Stimulated activated CD8-positive, alpha-beta memory T cell treated with anti-CD3 and anti-CD28 coated beads, Interleukin-12 subunit alpha, Interleukin-12 subunit beta, amount 100 ng/mL, for 1 hour (primary cell): ENCODE measurements at regions not wholly inside any gene's neighbourhood (a gene's known extent, or its start where the extent isn't known, plus 50 kb on each side); places are given as distances from the start of the nearest gene placed in this dataset.

ENCODE experiments used
- DNase-seq: peaks from one replicate; pipeline ENCODE4 v3.0.0-alpha.2; 2020; ENCODE audit warnings: low read depth

DNA sequence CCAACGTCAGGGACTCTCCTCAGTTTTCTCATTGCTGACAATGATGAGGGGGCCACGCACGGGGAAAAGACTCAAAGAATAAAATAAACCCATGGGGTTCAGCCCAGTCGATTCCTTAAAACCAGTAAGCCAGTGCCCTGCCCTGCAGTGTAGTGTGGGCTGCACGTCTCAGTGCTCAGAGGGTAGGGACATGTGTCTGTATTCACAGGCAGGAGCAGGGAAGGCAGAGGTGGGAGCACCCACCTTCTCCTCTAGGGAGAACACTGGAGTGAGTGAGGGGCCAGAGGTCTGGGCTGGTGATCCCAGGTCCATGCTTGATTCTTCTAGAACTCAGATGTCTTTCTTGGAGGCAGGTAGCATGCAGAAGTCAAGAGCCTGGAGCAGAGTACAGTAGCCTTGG, 303.6 kb downstream of the MATN1 start:
- no peak for DNase-seq

DNA sequence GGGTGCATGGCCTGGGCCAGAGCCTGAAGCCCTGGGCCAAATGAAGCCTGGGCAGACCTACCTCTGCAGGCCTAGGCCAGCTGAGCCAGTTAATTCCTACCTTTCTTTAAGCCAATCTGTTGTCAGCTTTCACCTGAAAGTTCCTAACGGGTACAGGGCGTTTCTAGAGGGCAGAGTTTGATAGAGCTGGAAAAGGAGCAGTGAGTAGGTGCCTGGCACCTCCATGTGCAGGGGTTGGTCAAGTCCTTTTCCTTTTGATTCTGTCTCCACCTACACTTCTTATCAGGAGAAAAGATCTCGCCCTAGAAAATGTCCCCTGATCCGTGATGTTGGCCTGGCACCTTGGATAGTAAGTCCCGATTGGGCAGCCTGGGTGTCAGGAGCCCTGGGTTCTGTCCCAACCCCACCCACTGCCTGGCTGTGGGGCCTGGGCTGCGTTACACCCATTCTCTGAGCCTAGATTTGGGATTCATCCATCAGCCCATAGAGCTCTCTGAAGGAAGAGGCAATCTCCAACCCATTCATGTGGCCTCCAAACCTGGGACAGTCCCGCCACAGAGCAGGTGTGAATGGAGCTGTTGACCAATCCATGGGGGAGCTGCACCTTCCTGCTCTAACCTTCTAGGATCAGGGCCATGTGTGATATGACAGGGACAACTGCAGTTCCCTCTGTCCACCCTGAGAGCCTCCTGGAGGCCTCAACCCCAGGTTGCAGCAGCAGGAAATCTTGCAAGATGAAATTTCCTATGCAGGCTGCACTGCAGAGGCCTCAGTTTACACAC, 304.3 kb downstream of the MATN1 start:
- no peak for DNase-seq

DNA sequence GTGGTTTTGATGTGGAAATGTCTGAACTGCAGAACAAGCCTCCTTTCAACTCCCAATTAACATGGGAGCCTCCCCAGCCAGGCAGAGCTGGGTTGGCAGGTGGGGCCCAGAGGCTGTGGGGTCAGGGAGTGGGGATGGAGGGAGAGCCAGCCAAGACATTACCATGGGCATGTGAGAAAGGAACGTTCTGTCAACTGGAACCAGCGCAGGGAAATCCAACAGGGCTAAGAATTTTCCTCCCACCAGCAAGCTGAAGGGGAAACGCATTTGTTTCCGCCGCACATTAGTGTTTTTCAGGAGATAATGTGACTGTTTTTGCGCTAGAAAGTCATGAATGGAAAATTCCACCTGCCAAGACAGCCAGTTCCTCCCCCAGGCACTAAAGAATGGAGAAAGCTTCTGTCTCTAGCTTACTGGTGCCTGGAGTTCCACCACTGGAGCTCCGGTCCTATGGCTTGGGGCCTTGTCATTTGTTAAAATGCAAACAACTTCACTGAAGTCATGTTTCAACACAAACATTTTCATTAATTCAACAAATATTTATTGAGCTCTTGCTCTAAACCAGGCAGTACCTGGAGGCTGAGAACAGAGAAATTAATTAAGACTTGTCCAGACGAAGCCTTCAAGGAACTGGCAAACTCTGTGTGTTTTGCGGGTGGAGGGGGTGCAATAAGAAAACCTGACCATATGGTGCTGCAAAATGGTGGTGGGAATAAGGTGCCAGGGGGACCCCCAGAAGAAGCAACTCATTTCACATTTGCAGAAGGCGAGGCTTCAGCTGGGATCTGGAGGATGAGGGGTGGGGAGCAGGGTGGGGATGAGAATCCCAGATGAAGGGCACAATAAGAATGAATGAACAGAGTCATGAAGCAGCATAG, 305.1 kb downstream of the MATN1 start:
- no peak for DNase-seq

DNA sequence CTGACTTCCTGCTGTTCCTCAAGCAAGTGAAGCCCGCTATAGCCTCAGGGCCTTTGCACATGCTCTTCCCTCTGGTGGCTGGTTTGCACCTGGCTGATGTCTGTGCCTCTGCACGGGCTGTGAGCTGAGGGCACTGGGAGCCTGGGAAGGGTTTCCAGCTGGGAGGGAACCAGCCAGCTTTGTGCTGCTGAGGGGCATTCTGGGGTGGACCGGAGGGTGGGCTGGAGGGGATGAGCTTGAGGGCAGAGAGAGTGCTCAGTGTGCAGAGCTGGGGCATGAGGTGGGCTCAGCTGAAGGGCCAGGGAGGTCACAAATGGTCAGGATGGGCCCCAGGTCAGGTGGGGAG, 305.7 kb downstream of the MATN1 start:
- no peak for DNase-seq

DNA sequence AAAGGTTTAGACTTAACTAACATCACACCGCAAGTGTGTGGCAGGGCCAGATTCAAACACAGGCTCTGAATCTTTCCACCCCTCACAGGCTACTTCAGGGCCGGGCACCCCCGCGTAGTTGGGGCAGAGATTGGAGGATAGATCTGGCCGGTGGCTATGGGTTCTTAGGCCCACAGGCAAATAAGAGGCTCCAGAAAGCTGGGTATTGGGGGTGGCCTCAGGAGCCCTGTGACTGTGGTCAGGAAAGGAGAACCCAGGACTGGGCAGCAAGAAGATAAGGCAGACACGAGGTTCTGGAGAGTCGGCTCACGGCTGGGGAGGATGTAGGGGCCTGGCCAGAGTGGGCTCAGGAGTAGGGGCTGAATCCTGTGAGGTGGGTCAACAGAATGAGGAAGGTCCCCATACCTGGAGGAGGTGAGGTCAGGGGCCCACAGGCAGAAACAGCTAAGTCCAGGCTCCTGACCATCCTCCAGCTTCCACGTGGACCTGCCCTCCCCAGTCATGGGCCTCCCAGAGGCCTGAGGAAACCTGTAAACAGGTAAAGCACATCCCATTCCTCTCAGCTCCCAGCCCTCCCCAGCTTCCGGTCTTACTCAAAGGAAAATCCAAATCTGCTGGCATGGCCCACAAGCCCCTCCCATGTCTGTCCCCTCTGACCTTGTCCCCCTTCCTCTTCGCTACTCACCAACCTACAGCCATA, 306.2 kb downstream of the MATN1 start:
- DNase-seq, result no peak

DNA sequence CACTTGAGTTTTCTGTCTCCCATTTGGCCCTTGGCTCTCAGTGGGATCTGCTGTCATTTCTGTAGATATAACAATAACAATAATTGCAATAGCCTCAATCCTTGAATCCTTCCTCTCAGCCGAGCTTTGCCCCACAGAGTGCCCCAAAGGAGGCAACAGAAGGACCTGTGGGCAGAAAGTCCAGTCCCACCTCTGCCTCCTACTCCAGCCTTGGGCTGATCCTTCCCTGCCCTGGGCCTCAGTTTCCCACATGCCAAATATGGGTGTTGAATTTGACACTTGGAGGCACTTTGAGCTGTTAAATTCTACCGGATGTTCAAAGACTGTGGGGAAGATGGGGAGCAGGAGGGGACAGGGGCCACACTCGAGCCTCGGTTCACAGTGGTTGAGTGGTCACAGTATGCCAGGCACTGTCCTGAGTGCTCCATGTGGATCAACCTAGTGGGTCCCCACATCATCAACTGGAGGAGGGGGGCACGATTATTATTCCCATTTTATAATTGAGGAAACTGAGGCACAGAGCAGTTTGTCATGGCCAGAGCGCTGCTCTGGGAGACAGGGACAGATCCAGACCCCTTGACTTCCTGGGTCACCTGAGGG, 307.1 kb downstream of the MATN1 start:
- no peak for DNase-seq

DNA sequence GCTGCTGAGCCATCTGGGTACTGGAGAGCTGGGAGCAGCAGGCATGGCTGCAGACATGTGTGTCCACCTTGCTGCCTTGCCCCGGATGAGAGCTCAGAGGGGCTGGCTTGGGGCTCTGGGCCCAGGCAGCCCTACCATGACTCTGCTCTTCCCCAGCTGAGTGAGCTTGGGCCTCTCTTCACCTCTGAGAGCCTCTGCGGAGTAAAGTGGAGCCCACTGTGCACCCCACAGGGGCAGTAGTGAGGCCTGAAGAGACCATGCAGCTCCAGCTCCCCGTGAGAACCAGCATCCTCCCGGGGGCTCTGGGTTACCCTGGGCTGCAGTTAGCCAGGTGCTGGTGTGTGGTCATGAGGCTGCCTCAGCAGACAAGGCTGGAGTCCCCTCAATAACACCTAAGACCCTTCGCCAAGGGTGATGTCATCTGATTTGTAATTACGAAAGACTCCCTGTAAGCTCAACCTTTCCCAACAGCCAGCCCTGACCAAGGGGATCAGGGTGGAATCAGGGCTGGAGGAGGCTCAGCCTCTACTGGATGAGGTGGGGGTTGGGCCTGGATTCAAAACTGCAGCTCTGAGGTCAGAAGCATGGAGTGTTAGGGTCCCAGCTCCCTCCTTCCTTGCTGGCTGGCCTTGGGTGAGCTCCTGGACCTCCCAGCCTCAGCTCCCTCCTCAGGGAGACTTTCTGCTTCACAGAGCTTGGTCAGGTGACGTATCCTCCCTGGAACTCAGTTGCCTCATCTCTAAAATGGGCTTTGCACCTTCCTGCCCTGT, 308.0 kb downstream of the MATN1 start:
- DNase-seq, result no peak

DNA sequence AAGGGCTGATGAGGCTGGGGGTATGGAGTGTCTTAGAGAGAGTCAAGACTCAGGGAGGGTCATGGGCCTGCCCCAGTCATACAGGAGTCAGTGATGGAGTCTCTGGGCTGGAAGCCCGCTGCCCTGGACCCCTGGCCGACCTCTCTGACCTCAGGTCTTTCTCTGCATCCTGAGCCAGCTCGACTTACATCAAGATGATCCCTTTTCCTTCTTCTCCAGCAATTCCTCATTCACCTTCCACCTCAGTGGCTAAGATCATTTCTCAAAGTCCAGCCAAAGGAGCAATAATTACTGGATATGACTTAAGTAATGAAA, 308.6 kb downstream of the MATN1 start:
- no peak for DNase-seq

DNA sequence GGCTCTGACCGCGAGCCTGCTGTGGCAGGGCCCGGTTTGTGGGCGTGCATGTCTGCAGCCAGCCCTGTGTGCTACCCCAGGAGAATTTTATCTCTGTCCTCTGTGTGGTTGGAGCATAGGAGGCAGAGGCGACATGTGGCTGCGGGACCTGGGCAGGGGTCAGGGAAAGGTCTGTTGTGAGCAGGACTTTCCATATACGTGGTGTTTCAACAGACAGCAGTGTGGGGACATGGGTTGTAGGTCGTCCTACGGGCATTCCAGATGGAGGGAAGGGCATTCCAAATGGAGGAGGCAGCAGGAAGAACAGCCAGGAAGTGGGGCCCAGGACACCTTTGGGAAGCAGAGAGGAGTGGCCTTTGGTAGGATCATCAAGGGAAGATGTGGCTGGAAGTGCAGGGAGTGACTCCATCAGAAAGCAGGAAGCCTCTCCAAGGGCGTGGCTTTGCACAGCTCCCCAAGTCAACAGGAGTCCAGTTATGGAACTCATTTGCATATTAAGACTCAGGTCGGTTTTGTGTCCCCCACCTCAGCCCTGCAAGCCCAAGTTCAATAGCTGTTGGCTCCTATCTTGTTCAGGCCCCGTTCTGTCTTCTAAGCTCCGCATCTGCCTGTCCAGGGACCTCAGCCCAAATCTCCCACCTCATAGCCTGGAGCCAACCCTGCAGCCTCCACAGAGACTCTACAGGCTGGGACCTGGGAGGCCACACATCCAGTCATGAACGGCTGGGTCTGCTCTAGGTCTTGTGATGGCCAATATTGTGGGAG, 309.1 kb downstream of the MATN1 start:
- DNase-seq, result no peak

DNA sequence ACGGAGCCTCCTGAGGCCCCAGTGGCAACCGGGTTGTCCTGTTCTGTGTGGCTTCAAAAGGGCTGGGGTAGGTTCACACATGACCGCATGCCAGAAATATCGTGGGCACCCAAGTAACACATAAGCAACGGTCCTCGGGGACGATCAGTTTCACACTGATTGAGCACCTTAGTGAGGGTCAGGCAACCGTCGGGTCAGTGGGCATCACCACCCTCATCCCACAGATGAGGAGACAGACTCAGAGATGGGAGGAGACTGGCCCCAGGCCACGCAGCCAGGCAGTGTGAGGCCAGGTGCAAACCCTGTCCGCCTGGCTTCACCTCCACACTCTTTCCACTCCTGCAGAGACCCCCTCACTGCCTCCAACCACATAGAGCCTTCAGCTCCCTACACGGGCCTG, 309.8 kb downstream of the MATN1 start:
- DNase-seq, result no peak

DNA sequence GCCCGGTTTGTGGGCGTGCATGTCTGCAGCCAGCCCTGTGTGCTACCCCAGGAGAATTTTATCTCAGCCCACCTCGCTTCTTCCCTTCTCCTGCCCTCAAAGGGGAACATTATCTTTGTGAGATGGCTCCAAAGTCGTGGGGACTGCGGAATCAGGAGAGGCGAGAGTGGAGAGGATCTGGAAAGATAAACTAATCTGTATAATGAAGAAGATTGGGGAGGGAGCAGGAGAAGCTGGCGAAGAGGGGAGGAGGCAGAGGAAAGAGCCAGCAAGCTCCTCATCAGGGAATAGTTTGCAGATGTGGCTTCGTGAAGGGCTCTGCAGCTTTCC, 310.3 kb downstream of the MATN1 start:
- no peak for DNase-seq

DNA sequence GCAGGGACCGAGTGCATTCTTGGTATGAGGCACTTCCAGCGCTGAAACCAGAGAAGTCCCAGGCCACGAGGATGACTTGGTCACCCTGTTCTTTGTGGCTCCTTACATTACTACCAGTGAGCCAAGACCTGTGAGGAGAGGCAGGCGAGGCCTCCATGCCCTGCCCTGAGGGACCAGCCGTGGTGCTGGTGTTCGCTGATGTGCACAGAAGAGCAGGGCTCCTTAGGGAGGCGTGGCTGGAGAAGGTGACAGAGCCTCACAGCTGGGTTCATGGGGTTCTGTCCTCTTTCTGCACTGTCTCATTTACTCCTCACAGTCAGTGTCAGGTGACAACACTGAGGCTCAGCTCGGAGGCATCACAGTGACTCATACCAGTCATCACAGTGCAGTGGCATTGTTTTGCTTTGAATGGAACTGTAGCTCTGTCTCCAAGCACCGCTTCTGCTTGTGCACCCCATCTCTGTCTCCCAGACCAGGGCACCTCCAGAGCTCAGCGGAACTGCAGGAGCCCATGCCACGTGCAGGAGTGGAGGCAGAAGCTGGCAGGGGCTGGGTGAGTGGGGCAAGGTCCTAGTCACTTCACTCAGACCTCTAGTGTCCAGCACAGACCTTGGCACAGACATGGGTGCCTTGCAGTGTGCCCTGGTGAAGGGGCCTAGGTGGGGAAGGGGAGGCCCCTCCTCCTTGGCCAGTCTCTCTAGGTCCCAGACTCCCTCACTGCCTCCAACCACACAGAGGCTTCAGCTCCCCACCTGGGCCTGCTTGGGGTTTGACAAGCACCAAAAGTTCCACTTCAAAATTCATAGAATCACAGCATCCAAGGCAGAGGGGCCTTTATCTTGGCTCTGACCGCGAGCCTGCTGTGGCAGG, 310.9 kb downstream of the MATN1 start:
- no peak for DNase-seq

DNA sequence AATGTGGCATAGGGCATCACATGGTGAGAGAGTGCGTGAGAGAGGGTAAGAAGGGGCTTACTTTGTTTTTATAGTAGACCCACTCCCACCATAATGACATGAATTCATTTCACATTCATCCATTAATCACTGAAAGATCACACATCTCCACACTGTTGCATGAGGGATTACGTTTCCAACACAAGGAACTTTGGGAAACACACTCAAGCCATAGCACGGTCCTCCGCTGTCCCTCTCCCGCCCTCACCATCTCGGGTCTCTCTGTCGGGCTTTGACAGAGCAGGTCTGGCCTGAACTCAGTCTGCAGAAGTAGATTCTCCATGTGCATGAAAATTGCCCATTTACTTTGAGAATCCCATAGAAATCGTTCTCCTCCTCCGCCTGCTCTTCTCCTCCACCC, 312.2 kb downstream of the MATN1 start:
- no peak for DNase-seq

DNA sequence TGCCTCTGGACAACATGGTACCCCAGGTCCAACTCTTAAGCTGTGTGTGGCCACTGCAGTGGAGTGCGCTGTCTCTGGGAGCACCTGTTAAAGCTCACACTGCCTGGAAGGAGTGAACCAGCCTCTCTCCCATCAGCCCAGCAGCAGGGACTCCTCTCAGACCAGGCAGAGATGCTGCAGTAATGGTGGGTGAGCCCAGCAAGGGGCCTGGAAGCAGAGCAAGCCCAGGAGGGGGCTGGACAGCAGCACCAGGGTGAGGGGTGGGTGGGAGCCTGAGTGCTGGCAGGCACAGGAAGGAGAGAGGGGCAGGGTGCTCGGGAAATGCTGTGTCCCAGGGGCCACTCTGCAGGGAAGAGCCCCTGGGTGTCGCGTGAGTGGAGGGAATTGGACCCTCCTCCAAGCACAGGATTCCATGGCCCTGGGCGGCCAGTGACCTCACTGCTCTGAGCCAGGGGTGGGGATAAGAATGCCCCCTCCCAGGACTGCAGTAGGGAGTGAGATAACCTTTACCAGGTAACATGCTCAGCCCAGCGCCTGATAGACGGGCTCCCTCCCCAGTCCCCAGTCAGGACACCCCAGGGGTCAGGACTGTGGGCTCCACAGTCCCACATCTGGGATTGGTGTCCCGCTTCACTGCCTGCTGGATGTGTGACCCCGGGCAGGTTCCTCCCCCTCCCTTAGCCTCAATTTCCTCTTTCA, 313.1 kb downstream of the MATN1 start:
- DNase-seq, result no peak

DNA sequence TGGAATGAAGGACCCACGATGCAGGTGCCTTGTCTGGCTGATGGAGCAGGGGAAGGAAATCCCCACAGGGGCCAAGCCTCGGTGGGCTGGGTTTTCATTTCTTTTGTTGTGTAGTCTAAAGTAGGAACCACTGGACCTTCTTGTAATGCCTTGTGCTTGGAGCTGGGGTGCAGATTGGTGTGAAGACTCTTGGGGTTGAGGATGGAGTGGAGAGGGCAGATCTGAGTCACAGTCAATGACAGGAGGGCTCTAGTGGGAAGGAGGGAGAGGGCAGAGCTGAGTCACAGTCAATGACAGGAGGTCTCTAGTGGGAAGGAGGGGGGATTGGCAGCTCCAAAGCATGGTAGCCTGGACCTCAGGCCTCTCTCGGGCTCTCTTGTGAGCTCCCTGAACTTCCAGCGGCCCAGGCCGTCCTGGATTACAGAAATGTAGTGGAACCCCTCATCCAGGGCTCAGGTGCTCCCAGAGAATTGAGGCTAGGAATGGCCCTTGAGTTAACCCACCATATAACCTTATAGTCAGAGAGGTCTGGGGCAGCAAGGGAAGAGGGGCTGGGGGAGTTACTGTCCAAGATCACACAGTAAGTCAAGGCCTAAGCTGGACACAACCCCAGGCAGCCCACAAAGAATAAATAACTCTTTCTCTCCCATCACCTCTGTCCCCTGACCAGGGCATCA, 313.8 kb downstream of the MATN1 start:
- DNase-seq, result no peak

DNA sequence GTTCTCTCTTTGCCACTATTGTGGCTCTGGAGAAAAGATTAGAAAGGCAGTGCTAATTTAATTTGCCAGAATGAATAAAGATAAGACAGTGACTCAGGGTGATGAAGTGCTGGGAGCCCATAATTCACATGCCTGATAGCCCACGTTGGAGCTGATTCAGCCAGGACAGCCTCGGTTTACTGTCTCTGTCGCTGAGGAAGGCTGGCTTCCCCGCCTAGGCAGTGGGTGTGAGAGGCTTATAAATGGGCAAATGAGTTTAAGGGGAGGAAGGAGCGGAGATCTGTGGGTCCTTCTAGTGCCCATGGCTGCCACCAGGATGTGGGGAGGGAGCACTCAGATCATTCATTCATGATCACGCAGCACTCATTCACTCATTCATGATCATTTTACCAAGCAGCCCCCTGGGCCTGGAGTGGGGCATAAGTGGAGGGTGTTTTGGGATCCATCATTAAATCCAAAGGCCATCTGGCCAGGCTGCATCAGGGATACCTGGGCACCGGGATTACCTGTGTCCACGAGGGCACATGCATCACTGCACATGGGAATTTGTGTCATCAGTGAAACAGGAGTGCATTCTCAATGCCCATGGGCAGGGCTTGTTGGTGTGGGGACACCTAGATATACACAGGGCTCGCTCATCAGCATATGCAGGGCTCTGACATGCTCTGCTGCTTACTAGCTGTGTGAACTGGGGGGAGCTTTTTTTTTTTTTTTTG, 315.4 kb downstream of the MATN1 start:
- DNase-seq, result no peak

DNA sequence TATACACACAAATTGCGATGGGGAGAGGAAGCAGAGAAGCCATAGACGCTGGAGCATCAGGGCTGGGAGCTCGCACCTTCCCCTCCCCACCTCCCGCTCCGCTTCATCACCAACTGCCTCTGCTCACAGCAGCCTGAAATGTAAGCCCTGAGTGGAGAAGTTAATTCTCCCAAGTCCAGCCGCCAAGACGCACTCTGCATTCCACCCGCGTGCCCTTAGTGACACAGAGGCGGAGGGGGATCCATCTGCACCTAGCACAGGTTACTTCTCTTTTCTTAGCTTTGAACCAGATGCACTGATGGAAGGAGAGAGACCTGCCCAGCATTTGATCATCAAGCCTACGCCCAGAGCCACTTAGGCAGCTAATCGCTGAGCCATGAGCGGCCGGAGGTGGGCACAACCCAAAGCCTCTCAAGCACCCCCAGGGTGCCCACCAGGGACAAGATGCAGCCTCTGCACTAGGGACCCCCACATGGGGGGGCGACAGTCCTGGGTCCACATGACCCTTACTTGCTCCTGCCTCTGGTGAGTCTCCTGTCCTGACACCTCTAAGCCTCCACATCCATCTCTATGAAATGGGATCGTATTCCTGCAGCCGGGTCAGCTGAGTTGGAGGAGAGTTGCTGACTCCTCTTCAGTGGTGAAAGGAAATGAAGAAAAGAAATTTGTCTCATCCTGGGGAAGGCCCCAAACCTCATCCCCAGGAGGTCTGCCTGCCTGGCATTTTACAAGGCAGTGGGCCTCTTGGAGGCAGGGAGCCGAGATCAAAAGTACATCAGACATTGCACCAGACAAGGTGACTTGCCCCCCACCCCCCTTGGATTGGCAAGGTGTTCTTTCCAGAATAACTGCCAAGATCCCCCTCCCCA, 316.2 kb downstream of the MATN1 start:
- DNase-seq, result no peak
